HG02973 (cell line): ENCODE measurements at regions not wholly inside any gene's neighbourhood (a gene's known extent, or its start where the extent isn't known, plus 50 kb on each side); places are given as distances from the start of the nearest gene placed in this dataset.

Experiments
- ATAC-seq: cut with Tn5 transposase; IDR thresholded peaks from one replicate; pipeline ENCODE4 v1.9.1; 2021; ENCODE audit warnings: moderate library complexity; ENCODE audit not compliant: unreplicated experiment

DNA sequence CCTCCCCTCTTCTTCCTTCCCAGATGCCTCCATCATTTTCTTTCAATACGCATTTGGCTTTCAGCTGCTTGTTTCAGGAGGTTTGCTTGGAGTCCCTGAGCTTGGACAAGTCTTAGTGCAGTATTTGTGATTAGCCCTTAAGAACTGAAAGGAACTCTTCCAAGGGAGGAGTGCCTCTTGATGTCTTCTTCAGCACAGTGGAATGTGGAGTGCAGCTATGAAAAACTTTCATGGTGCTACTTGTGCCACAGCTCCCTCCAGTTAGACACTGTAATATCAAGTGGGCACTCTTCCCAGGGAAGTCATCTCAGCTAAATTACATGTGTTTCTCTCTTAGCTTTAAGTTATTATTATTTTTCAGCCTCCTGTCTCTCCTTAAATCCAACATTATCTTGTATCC lies 173.1 kb downstream of the NECTIN3 start:
- no peak for ATAC-seq

DNA sequence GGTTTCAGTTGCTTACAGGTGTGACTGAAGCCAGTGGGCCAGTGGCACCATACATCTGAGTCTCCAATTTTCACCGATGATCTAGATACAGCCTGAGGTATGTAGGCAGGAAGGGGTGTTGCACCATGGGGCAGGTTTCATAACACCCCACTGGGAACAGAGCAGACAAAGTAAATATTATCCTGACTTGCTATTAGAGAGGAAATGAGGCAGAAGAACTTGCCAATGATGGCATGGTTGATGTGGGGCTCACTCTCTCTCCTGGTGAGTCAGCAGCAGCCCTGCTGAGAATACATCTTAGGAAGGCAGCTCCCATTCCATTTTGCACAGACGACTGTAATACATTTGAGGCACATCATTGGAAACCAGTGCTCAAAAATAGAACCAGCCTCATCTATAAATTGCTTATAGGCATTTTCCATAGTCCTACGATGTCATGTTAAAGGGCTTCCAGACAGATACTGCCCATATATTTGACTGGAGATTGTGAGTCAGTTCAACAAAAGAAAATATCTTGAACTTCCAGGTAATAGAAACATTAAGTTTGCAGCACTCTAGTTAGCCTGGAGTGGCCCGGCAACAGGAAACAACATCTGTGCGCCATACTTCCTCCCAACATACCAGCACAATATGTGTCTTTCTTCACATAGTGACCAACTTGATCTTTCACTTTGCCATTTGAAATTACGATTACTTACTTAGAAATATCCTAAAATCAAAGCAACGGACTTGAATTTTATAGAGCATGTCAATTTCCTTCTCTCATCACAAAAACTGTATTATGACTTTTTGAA lies 175.5 kb downstream of the NECTIN3 start:
- no peak for ATAC-seq

DNA sequence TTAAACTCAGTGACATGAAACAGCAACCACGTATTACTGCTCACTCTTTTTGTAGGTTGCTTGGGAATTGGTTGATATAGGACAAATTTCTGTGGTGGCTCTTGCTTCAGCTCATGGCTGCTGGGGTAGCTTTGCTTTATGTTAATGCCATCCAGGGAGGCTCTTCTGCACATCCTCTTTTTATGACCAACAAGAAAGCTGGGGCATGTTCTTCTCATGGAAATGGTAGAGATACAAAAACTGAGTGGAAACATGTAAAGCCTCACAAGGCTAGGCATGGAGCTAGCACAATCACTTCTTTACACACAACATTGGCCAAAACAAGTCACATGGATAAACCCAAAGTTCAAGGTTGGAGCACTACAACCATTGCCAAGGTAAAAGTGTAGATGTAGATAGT lies 176.8 kb downstream of the NECTIN3 start:
- no peak for ATAC-seq

DNA sequence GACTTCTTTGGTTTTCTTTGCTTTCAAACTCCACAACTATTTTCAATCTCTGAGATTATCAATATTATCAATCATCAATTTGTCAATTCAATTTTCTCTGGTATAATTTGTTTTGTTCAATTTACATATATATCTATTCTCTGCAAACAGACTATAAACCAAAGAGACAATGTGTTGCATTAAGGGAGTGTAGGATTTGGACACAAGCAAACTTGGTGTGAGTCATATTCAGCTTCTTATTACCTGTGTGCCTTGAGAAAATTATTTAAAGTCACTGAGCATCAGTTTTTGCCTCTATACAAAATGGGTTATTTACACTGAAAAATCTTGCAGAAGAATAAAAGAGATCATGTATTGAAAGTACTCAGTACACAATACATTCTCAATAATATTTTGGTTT lies 177.8 kb downstream of the NECTIN3 start:
- no peak for ATAC-seq

DNA sequence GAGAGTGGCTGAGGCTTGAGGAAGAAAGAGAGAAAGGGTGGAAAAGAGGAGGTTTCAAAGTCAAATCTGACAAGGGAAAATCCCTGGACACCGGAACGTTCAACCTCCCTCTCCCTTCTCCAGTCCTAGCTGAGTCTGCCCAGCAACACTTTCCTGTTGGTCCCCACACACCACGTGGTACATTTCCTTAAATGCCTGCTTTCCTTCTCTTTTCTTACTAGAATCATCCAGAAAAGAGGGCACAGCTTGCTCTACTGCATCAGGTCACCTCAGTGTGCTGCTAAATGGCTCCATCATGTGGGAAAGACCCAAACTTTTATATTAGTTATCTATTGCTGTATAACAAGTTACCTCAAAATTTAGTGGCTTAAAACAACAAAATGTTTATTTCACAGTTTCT lies 181.2 kb downstream of the NECTIN3 start:
- no peak for ATAC-seq

DNA sequence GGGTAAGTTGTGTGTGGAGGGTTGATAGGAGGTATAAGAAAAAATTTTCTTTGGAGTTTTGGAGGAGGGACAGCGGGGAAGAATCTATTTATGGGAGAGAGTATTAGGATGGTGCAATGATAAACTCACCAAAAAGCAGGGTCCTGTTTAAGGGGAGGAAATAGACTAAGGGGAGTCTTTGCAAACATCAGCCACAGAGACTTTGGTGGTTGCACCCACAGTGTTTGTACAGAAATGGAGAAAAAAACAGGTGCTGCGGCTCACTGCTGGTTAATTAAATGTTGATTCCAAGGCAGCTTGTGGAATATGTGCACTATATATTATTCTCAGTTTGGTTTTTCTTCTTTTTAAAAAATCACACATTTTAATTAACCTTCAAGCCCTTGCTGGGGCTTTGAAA lies 182.1 kb downstream of the NECTIN3 start:
- ATAC-seq: no peak

DNA sequence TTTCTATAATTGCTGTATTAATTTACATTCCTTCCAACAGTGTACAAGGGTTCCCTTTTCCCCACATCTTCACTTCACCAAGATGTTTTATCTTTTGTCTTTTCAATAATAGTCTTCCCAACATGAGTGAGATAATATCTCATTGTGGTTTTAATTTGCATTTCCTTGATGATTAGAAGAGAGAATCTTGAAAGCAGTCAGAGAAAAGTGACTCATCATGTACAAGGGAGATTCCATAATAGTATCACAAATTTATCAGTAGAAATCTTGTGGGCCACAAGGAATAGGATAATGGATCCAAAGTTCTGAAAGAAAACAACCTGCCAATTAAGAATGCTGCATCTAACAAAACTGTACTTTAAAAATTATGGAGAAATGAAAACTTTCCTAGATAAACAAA lies 189.3 kb downstream of the NECTIN3 start:
- no peak for ATAC-seq

DNA sequence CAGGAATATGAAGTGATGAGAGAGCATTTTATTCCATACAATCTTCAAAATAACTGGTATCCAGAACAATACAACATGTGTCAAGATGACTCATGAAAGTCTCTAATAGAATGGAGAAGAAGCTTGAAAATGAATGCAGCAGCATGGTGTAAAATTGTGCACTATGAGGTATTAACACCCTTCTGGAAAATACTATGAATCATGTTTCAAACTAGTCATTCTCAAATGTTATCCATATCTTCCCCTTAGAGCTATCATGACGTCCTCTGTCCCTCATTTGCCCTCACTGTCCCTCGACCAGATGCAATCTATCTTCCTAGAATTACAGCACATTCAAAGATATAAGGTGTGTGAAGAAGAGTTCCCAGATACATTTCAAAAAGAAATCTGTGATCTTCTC lies 198.2 kb downstream of the NECTIN3 start:
- no peak for ATAC-seq

DNA sequence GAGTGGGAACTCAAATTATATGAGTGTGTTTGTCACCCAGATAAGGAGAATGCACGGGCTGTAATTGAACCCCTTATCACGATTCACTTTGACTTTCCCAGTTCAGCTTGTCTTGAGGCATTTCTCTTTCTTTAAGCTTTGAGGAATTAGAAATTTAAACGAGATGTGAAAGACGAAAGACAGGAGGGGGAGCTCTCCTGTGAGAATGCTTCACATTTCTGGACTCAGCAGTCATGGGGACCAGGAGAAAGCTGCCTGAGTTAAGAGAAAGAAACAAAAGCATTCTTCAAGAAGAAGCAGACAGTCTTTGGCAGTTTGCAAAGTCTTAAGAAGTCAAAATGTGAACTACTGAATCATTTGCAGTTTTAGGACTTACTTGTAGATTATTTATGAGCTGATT lies 205.6 kb downstream of the NECTIN3 start:
- no peak for ATAC-seq

DNA sequence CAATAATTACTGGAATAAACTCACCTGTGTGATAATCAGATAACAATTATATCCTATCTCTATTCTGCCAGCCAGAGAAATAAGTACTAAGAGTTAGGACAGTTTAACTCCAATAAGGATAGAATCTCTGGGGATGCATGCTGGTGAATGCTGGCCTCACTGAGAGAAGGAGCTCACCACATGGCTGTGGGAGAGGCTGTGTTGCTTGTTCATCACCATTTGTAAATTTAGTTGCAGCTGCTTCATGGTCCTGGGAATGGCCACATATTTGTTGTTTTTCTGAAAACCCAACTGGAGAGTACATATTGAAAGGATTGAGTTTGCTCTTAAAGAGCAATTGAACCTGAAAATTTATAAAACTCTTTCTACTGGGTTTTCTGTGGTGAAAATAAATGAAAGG lies 207.3 kb downstream of the NECTIN3 start:
- ATAC-seq: no peak

DNA sequence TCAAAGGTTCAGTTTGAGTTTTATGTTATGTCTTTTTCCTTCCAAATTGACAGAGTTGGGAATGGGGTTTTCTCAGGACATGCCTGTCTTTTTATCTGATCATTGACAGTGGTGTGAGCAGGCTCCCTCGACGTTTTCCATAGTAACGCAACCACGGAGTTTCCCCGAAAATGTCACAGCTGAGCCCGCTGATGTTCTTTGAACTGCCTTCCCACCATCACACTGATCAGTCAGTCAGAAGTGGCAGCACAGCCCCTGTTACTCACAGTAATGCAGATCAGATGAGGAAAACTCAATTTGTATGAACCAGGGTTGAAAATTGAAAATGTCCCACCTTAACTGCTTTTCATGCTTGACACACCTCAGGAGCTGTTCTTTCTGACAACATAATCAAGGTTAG lies 210.4 kb downstream of the NECTIN3 start:
- no peak for ATAC-seq

DNA sequence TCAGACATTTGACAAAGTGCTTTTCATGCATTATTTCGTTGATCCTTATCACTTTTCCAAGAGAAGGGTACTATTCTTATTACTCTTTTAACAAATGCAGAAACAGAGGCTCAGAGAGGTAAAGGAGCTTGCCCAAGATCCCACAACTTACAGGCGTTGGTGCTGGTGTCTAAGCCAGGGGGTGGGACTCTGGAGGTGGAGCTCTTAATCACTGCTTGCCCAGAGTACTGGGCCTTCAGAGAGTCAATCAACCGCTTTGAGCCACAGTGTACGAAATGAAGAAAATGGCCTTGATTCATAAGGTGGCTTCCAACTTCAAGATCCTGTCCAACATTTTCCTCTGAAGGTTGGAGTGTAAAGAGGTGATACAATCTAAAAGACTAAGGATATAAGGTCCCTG lies 211.5 kb downstream of the NECTIN3 start:
- no peak for ATAC-seq

DNA sequence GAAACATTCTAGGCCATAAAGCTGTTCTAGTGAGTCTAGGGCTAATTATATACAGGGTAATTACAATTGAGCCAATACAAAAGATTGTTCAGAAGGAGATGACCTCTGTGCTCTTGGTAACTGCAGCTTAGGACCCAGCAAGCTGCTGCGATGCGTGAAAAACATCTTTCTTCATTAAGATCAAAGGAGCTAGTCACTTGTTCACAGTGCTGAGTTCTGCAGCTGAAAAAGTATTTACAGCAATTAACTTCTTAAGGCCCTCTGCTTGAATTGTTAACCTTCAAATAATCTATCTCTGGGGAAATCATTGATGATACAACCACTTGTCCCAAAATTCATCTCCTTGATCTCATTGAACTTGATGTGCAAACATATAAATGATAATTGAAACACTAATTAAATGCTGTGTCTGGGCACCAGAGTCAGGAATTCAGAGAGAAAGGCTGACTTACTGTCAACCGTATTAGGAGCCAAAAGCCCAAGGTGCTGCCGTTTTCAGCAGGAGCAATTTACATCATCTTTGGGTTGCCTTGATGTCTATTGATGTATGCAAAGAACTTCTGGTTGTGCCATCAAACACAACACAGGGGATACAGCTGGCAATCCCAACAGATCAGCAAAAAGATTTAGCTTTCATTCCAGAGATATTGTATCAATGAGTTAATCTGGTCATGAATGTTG lies 213.0 kb downstream of the NECTIN3 start:
- no peak for ATAC-seq

DNA sequence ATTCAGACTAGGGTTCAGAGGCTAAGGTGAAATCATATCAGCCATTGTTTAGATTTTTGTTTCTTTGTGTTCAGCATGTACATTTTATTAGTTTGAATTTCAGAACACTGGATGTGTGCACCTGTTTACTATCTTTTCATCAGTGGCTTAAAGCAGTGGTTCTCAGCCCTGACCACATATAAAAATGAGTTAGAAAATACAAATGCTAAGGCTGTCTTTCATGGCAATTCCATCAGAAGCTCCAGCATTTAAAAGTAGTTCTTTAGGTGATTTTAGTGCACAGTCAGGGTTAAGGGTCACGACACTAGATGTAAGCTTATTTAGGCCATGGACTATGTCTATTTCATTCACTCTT lies 213.5 kb downstream of the NECTIN3 start:
- ATAC-seq: no peak

DNA sequence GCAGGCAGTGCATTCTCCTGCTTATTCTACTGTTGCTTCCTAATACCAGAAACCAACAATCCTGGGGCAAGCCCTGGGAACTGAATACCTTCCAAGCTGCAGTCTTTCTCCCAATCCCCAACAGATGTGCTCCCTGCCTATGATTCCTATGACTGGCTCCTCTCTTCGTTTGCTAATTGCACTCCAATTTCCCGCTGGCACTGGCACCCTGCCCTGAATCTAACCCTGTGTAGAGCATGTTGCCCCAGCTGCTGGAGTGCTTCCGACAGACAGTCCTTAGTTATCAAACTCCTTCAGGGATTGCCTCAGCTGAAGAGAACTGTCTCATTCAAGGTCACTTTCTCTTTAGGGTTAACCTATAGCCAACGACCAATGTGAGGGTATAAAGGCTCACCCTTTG lies 214.1 kb downstream of the NECTIN3 start:
- no peak for ATAC-seq

DNA sequence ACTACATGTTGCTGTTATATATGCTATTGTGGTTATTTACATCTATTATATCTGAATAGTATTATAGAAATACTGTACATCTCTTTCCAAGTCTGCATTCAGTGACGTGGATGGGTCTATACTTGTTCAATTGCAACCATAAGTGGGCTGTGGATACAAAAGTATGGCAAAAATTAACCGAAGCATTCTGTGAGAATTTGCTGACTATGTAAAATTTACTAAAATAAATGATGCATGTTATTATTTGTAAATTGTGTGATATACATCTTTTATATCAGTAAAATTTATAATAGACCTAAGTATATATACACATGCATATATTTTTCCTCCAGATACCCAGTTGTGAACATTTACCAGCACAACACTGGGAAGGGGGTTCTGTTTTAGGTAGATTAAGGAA lies 215.1 kb downstream of the NECTIN3 start:
- ATAC-seq: no peak

DNA sequence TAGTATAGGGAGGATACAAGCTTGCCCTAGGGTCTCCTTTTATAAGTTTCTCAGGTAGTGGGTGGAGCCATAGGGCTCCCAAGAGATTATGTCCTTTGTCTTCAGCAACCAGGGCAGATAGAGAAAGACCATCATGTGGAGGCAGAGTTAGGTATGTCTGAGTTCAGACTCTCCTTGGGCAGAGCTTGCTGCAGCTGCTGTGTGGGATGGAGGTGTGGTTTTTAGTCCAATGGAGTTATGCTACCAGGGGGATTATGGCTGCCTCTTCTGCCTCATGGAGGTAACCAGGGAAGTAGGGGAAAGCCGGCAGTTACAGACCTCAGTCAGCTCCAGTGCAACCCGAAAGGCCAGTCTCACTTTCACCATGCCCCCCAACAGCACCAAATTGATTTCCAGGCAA lies 220.5 kb downstream of the NECTIN3 start:
- no peak for ATAC-seq

DNA sequence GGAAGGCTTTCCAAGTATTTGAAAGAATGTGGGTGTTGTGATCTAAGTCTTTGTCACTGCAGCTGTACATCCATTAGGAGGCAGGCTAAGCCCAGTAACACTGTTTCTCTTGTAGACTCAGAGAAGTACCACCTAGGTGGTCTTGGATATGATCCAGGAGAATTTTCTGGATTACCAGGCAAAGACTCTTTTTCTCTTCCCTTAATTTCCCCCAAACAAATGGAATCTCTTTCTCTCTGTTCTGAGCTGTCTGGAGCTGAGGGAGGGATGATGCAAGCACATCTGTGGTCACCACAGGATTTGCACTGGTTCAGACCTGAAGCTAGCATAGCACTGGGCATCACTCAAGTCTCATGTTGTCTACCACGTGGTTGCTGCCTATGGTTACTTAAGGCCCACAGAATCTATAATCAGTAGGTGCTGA lies 227.6 kb downstream of the NECTIN3 start:
- ATAC-seq: no peak

DNA sequence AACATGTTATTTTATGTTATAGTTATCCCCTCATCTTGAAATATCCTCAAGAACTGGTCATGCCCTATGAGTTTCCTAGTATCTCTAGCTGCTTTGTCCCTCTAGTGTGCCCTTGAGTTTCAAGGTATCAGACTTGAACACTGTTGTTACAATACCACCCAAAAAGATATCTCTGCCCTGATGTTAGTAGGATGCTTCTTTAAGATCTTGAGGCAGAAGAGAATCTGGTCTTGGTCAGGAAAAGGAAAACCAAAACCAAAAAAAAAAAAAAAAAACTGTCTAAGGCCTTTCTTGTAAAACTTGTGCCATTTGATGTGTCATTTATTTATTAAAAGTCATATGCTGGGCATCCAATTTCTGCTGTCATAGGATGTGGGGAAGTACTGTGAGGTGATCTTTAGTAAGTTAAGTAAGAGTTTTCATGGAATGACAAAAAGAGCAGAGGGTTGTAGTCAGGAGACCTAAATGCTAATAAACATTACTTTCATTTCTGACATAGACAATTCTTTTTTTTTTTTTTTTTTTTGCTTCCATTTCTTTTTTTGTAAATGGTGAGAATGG lies 229.7 kb downstream of the NECTIN3 start:
- ATAC-seq: no peak

DNA sequence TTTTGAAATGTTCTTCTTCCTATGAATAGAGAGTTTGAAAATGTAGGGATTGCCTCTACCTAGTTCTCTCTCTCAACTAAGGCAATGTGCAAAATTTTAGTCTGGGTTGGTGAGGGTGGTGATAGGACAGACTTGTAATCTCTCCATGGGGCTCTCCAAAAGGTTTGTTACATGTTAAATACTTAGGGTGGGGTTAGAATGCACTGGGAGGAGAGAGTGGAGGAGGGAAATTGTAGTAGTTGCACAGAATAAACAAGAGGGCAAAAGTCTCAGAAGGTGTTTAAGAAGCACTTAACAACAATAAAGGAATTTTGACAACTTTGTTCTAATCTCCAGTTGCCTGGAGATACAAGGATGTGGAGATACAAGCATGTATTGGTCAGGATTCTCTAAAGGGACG lies 230.4 kb downstream of the NECTIN3 start:
- no peak for ATAC-seq

DNA sequence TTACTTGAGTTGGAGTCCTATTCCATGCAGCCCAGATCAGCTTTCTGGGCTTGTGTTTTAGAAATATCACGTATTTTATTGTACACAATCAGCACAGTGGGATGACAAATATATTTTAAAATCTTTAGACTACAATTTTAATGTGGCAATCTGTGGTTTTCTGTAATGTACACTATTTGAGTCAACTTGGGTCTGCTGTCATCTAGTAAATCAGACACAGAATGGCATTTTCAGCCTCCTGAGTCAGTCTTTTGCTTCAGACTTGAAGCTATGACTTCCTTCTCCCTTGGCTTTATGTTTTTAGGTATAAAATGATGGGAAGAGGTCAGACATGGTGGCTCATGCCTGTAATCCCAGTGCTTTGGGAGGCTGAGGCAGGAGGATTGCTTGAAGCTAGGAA lies 232.1 kb downstream of the NECTIN3 start:
- no peak for ATAC-seq

DNA sequence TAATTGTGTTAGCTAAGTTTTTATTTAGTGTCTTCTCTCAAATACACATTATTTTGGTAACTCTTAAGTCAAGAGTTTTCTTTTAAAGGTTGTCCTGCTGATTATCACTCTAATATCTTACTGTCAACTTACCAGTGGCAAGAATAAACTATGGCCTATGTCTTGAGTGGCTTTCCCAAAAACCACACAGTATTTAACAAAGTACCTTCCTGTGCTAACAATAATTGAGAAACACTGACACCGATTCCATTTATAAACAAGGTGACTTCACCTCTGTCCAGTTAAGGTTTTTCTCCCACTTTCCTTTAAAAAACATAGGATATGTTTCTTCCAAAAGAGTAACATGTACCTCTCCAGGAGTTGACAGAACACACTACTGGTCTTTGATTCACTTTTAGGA lies 234.3 kb upstream of the CD96 start:
- ATAC-seq: no peak

DNA sequence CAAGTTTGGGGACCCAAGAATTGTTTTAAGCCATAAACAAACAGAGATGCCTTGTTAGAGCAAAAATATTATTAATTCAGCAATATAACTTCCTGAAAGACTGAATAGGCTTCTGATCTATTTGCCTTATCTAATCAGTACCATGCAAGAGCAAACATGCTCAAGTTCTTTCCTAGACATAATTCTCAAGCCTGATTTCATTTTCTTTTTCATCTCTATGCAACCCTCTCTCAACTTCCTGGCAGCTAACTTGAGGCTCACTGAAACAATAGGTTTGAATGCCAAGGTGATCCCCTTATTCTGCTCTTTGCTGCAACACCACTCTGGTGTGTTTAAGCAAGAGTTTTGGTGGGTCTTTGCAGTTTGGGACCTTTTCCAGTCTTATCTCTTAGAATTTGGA lies 230.9 kb upstream of the CD96 start:
- ATAC-seq: no peak
